GM19239 (cell line): ENCODE measurements at regions not wholly inside any gene's neighbourhood (a gene's known extent, or its start where the extent isn't known, plus 50 kb on each side); places are given as distances from the start of the nearest gene placed in this dataset.
A peak's percentile ranks its signal among the peaks of the same experiment; 100 is the strongest.

Source experiments
- DNase-seq: peaks from one replicate; pipeline ENCODE4 v3.0.0; 2011; ENCODE audit warnings: low spot score; ENCODE audit not compliant: insufficient read length
- FAIRE-seq: peaks from 2 replicates; lab custom pipeline; 2011; peaks lifted over from hg19 to GRCh38; lab: Jason Lieb, UNC

DNA sequence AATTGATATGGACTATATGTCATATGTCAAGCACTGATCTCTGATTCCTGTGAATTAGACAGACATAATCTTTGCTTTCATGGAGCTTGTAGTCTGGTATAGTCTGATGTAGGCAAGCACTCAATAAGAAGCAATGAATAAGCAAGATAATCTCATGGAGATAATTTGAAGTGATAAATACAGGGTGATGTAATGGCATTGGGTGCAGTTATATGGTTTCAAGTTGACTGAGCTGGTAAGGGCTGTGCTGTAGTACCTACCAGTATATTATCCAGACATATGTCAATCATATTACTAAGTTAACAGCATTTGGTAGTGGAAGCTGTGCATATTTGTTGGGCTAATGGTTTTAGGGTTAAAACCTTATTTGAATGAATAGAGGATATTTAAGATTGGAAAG, 117.5 kb upstream of the PRPS1L1 start:
- DNase-seq, result no peak

DNA sequence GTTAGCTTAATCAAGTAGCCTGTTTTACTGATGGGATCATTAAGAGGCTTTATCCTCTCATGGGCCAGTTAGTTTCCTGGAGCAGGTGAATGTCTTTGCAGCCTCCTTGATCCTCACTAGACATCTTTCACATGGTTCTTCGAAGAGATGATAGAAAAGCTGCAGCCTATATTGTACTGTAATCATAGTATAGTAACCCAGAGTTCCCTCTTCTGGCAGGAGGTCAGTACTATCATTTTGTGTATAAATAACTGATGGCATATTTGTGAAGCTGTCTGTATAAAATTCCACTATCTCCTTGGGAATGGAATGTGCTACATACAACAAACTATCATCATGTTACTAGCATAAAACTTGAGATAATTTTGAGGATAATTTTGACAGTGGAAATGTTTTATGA, 123.8 kb upstream of the PRPS1L1 start:
- DNase-seq, result no peak

More for the DNA sequence above, 117.5 kb upstream of the PRPS1L1 start:
- FAIRE-seq, result no peak

DNA sequence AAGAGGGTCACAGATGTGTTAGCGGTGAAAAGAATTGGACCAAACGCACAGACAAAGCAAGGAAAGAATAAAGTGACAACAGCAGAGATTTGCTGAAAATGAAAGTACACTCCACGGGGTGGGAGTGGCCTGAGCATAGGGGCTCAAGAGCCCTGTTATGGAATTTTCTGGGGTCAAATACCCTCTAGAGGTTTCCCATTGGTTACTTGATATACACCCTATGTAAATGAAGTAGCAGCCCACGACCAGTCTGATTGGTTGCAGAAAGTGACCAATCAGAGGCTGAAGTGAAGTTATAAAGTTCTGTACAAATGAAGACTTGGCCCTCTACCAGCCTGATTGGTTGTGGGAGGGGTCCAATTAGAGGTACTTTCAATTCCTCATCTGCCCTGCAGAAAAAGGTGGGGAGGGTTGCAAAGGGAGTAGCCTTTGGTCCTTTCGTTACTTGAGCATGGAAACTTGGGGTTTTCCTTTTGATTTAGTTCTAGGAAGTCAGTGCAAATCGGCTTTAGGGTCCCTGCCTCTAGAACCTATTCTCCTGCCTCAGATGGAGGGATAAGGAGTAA, 125.6 kb upstream of the PRPS1L1 start:
- FAIRE-seq (no peak), DNase-seq (no peak)

More for the DNA sequence above, 123.8 kb upstream of the PRPS1L1 start:
- FAIRE-seq, result no peak

DNA sequence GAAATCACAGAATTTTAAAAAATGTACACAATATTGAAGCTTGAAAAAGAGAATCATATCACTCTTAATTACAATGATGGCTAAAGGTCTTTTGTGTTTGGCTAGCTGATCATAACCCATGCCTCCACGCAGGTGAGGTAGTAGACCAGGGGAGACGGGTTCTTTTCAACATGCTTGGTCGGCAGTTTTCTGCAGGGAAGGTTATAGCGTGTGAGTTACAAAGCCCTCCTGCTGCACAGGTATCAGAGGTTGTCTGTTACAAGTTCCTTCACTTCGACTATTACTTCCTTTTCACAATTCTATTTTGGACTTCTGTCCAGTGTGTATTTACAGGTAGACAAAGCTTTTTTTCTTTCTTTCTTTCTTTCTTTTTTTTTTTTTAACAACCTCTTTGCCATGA, 127.1 kb upstream of the PRPS1L1 start:
- FAIRE-seq (no peak), DNase-seq (no peak)

DNA sequence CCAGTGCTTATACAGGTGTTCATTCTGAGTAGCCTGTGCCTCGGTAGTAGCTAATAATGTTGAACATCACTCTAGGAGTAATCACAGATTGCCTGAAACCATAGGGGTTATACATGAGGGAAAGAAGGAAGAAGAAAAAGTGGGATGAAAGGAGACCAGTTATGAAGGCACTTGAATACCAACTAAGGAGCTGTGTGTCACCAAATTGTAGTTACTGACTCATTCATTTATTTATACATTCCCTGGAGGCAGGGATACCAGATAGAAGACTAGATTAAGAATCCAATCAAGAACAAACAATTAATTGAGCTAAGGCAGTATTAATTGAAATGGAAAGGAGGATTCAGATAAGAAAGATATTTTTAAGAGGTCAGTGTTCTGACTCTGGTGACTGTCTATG, 129.6 kb upstream of the PRPS1L1 start:
- no peak for FAIRE-seq
- no peak for DNase-seq

DNA sequence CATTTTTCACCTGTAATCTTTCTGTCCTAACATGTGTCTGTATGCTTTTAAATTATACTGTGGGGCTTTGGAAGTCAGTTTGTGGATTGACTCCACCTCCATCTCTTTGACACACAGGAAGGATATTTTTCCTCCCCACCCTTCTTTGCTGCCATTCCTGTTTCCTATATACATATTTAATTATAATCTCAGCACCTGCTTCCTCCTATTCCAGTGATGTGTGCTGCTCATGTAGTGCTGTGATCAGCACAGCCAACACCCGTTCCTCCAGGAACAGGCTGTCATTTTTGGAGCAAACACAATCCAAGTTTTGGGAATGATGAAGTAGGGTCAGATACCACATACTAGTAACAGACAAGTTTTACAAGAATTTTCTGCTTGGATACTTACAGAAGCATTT, 135.0 kb upstream of the PRPS1L1 start:
- no peak for DNase-seq
- no peak for FAIRE-seq

DNA sequence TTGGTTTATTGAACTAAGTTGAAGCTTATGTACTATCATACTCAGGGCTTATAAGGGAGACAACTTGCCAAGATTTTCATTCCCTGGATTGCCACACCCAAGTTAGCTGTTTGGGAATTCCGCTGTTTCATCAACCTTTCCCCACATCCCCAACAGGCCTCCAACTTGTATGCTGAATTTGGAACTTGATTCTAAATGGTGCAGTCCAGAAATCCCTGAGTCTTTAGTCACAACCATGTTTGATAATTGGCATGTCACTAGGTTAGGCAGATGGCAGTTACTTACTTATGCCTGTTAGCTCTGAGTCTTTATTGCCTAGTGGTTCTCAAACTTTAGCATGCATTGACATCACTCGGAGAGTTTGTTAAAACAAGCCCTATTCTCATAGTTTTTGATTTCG, 135.4 kb upstream of the PRPS1L1 start:
- FAIRE-seq (no peak), DNase-seq (no peak)

DNA sequence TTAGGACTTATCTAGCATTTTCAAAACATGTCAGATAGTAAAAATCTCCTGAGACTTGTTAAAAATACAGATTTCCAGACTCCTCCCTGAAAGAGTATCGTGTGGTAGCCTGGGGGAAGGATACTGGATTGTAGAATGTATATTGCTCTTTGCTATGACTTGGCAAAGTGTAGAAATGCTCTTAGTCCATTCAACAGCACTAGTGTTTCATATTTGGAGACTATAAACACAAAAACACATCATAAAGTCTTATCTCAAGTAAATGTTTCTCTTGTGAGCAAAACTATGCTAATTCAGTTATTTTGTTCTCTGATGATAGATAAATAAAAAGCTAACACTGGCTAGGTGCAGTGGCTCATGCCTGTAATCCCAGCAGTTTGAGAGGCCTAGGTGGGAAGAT, 137.5 kb upstream of the PRPS1L1 start:
- FAIRE-seq, result no peak

DNA sequence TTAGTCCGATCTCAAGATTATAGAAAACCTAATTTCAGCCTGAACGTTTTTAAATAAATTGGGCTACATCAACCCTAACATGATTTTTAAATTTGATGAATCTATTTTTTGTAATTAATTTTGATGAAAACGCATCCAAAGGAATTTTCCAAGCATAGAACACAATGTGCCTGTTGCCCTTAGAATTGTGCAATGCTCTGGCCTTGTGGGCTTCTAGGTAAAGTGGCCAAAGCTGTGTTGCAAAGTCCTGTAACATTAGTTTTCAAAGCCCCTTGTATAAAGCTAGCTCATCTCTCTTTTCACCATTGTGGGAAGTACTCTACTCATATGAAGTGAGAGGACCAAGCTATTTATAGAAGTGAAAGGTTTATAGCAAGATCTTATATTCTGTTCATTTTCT, 138.4 kb upstream of the PRPS1L1 start:
- FAIRE-seq (no peak), DNase-seq (no peak)

More for the DNA sequence above, 137.5 kb upstream of the PRPS1L1 start:
- DNase-seq, result no peak

DNA sequence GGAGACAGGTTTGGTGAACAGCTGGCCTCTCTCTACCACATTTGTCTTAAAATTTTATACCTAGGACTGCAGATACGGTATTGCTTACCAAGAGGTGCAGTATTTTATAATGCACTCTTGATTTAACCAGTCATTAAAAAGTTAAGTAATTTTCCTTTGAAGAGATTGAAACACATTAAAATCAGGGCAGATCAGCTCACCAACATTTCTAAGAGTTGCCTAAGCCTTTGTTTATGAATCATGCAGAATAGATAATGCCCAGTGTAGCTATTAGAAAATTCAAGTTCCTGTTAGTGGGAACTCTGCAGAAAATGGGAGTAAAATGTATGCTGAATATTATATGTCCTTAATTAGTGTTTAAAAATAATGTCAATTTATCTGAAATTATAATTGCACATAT, 140.2 kb upstream of the PRPS1L1 start:
- no peak for FAIRE-seq
- no peak for DNase-seq

DNA sequence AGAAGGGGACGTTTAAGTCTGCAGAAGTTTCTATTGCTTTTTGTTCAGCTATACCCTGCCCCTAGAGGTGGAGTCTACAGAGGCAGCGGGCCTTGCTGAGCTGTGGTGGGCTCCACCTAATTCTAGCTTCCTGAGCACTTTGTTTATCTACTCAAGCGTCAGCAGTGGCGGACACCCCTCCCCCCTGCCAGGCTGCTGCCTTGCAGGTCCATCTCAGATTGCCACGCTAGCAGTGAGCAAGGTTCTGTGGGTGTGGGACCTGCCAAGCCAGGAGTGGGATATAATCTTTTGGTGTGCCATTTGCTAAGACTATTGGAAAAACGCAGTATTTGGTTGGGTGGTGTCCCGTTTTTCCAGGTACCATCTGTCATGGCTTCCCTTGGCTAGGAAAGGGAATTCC, 147.3 kb upstream of the PRPS1L1 start:
- DNase-seq (no peak), FAIRE-seq (no peak)

DNA sequence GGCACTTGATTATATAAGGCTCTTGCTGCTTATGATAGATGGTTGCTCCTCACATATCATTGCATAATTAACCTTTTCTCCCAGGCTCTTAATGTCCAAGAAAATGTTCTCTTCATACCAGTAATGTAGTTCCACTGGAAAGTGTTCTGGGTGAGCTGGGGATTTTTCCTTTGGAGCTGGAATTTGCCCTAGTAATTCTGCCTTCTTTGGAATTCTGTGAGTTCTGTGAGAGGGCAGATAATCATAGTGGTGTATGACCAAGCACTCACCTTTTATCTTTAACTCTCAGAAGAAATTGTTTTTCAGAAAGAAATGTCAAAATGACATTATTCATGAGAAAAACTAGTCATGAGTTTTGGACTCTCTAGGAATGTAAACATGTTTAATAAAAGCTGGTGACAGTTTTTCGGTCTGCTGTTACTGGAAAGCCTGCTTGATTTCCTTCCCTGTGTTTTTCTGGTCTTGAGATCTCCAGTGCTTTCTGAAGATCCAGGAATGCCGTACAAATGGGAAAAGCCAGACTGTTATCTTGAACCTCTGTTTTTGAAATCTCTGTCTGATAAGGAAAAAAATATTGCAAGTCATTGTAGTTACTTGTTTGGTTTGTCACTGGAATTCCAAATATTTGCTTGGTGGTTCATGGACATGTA, 148.3 kb upstream of the PRPS1L1 start:
- no peak for FAIRE-seq

DNA sequence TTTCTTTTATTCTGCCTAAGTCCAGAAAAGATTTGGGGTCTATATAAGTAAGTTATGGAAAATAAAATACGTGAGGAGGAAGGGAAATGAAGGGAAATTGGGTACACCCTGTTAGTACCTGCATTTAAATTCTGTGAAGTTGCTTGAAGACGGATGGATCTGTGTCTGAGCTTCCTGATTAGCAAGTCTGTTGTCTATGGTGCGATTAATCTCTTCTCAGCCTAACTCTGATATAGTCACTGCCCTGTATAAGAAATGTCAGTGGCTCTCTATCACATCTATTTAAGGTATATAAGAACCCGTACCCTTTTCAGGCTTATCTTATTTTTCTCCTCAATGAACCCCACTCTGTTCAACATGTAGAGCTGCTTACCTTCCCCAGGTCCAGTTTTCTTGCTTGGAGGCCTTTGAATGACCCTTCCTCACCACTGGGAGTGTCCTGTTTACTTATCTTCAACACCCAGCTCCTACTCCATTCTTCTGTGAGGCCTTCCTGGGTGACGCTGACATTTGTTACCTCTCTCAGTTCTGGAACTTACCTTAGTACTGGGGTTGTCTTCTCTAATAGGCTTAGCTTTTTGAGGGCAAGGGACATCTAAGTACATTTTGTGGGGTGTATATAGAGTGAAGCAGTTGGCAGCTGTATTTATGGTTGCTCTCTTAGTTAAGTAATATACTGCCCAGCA, 149.6 kb upstream of the PRPS1L1 start:
- no peak for FAIRE-seq

More for the DNA sequence above, 148.3 kb upstream of the PRPS1L1 start:
- no peak for DNase-seq

DNA sequence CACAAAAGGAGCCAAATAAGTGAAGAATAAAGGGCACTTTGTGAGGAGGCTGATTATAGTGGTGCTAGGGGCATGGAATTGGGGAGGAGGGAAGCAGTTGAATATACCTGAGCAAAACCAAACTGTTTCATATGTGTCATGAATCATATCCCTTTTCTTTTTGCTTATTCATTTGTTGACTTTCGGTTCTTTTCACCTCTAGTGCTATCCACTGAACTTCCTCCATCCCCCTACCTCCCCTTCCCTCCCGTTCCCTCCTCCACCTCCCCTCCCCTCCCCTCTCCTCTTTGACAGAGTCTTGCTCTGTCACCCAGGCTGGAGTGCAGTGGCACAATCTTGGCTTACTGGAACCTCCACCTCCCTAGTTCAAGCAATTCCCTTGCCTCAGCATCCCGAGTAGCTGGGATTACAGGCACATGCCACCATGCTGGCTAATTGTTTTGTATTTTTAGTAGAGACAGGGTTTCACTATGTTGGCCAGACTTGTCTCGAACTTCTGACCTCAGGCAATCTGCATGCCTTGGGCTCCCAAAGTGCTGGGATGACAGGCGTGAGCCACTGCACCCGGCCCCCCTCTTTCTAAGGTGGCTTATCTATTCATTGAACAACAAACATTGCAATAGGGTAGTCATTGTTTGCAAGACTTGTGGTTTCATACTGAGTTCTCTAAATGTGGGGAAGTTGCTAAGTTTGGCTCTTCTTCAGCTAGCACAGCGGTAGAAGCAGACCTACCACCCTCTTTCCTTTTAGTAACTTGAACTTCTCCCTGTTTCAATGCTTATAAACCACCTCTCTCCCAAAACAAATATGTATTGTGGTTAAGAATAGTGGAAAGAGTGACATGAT, 150.4 kb upstream of the PRPS1L1 start:
- FAIRE-seq (peak; percentile 70), DNase-seq (peak; percentile 36)

More for the DNA sequence above, 149.6 kb upstream of the PRPS1L1 start:
- DNase-seq, result no peak

DNA sequence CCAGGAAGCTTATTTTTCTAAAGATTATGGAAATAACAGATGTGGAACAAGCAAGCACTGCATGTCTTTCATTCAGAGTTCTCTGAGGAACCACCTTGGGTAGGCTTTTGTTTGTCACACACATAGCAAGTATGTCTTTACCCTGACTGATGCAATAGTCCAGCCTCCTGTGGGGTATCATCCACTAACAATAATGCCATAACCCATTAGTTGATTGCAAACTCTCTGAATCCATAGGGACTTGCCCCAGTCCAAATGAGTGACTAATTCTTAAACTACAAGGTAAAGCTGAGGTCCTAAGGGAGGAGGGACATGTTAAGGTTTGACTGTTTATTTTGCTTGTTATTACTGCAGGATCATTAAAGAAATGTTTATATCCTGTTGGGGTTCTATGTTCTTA, 151.4 kb upstream of the PRPS1L1 start:
- FAIRE-seq (no peak), DNase-seq (no peak)

DNA sequence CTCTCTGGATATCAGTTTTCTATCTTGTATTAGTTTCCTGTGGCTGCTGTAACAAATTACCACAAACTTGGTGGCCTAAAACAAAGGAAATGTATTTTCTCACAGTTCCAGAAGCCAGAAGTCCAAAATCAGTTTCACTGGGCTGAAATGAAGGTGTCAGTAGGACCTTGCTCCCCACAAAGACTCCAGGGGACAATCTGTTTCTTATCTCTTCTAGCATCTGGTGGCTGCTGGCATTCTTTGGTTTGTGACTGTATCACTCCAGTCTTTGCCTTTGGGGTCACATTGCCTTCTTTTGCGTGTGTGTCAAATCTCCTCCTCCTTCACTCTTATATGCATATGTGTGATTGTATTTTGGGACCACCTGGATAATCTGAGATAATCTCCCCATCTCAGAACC, 153.0 kb upstream of the PRPS1L1 start:
- no peak for FAIRE-seq
- no peak for DNase-seq

DNA sequence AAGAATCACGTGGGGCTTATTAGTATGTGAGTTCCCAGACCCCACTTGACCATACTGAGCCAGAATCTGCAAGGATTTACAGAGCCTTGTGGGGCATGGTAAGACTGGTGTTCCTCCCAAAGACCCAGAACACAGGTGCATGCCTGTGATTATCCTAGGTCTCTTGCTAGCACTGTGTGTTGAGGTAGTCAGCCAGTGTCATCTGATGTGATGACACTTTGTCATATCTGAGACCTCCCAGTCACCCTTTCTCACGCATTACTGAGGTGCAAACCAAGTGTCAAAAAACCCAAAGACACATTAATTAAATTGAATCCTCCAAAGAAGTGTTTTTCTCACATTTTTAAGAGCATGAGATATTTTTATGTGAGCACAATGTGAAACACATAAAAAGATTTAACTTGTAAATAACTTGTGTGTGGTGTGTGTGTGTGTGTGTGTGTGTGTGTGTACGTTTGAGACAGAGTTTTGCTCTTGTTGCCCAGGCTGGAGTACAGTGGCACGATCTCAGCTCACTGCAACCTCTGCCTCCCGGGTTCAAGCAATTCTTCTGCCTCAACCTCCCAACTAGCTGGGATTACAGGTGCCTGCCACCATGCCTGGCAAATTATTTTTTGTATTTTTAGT, 162.0 kb upstream of the PRPS1L1 start:
- no peak for FAIRE-seq
- DNase-seq, result no peak

DNA sequence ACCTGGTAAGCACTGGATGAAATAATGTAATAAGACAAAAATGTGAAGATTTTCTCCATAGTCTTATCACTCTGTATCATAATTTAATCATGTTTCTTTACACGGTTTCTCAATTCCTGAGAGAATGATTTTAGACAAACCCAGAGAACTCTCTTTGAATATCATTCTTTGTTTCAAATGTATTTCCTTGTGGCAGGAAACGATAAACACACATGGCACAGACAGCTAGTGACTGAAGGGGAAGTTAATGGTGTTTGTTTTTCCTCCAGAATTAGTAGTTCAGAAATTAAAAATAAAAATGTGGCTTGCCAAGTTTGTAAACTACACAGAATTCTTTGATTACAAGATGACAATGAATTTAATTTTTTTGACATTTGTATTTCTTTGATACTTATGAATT, 163.7 kb upstream of the PRPS1L1 start:
- FAIRE-seq, result no peak
- no peak for DNase-seq

DNA sequence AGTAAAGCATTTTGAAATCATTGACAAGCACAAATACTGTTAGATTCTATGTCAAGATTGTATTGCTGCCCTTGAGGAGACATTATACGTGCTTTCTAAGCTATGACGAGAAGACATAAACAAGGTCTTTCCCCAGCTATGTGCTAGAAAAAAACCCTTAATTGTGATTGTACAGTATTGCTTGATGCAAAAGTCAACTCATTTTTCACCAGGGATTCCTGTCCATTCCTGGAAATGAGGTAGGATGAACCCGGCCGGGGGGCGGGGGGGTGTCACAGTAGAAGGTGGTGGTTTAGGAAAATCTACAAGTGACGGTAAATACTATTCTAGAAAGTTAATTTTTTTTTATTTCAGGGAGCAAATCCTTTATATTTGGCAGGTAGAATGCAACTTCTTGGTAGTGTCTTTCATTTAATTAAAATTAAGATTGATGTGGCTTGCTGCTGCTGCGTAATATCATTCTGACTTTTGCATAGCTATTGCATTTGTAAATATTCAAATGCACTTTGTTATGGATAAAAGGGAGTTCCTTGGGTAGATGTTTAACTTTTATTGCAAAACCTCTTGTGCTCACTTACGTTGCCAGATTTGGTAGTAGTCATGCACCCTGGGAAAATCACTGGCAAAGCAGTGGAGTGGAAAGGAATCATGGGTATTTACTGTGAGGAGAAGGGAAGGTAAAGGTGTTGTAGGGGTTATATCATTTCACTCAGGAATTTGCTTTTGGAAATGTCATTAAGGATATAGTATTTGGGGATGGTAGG, 164.4 kb upstream of the PRPS1L1 start:
- DNase-seq (no peak), FAIRE-seq (no peak)

DNA sequence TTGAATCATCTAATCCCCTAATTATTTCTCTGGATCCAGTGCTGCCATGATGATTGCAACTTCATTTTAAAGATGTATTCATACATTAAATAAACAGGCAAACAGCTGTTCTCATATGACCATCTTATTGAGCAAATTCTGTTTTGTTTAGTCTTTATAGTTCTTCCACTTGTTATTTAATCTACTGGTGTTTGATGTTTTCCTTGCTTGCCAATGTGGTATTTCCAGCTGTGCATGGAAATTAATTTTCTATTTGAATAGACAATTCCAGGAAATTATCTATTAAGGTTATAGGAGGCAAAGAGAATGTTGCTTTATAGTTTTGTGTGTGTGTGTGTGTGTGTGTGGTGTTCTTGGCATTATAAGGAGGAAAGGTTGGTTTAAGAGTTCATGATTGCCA, 167.0 kb upstream of the PRPS1L1 start:
- DNase-seq (no peak), FAIRE-seq (no peak)
